ENCODE measurements at regions not wholly inside any gene's neighbourhood (a gene's known extent, or its start where the extent isn't known, plus 50 kb on each side); places are given as distances from the start of the nearest gene placed in this dataset.
"Not testable (repeated sequence)": the region's sequence is repeated elsewhere in the genome, so short reads cannot be mapped to it uniquely, and the experiment has no call there.

- TF ChIP-seq POLR2AphosphoS5 (IDR thresholded peaks at IDR 0.05; ENCODE audit: low read depth, low read length); POLR2A (IDR thresholded peaks at IDR 0.05; ENCODE audit: low read depth, low read length); TAF1 (IDR thresholded peaks at IDR 0.05; ENCODE audit: low read depth, low read length); SPI1 (IDR thresholded peaks at IDR 0.05; ENCODE audit: low read depth, low read length); POU2F2 (IDR thresholded peaks at IDR 0.05; ENCODE audit: low read depth, low read length); PAX5 (IDR thresholded peaks at IDR 0.05; ENCODE audit: insufficient read depth, low read length, severe bottlenecking): not testable (repeated sequence)
Observed at GRCh38 chr2:180691186-180691854, 289.1 kb upstream of the UBE2E3 start.
